NCI-H446 (cell line): ENCODE measurements at regions not wholly inside any gene's neighbourhood (a gene's known extent, or its start where the extent isn't known, plus 50 kb on each side); places are given as distances from the start of the nearest gene placed in this dataset.
"Not testable (repeated sequence)": the region's sequence is repeated elsewhere in the genome, so short reads cannot be mapped to it uniquely, and the experiment has no call there.

Source experiments
- DNase-seq, 2 experiments: peaks; one replicate each; lab custom pipeline; 2025; lab: John Stamatoyannopoulos, UW

DNA sequence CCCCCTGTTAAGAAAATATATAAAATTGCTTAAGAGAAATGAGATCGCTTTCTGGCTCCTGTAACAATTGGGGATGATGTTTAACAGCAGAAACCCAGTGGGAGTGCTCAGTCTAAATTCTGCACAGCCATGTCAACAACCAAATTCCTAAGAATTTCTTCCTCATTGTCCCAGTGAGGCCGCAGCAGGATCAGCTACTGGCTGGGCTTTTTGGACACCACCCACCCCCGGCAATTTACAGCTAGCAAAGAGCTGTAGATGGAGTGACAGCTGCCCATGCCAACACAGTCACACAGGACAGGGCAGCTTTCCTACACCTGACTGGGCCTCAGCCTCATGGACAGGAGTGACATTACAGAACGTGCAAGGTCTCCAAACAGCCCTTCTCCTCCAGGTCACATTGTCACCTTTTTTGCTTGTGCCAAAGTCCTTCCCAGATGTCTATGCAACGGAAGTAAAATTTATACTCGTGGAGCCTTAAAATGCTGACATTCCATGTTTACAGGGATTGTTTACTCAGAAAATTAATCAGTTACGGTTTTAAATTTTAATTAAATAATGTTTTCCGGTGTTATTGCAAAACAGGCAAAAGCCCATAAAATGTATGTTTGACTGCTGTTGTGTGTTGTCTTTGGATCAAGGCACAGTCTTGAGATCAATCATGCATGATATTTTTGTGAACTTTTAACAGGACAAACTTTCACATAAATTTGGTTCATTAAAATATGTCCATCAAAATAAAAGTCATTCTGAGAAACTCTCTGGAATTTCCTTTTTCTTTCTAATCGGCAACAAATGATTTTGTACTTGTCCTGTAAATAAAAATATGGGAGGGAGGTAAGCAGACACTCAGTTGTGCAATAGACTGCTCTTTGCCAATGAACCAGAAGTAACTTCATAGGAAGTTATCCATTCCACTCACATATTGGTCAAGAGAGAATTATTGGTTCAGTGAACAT is 943.2 kb downstream of the MCTP2 start:
- DNase-seq = no peak

DNA sequence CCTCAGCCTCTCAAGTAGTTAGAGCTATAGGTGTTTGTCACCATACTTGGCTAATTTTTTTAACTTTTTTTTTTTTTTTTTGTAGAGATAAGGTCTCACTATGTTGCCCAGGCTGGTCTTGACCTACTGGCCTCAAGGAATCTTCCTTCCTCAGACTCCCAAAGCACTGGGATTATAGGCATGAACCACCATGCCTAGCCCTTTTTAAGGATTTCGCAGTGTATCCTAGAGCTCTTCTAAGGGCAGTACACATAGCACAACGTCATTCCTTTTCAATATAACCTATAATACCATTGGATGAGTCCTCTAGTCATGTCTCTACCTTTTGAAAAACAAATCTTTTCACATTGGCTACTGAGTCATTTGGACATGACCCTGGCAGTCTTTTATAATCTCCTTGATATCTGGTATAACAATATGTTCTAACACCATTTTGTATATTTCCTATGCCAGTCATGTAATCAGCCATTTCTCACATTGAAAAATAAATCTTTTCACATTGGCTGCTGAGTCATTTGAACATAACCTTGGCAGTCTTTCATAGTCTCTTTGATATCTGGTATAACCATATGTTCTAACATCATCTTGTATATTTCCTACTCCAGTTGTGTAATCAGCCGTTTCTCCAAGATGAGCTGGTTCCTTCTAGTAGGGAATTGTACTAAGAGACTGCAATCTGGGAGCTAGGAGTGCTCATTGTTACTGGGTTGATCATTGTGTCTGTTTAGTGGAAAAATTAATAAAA is 944.7 kb downstream of the MCTP2 start:
- no peak for DNase-seq

GRCh38 chr15:95176794-95177577 is 945.6 kb downstream of the MCTP2 start:
- no peak for DNase-seq

DNA sequence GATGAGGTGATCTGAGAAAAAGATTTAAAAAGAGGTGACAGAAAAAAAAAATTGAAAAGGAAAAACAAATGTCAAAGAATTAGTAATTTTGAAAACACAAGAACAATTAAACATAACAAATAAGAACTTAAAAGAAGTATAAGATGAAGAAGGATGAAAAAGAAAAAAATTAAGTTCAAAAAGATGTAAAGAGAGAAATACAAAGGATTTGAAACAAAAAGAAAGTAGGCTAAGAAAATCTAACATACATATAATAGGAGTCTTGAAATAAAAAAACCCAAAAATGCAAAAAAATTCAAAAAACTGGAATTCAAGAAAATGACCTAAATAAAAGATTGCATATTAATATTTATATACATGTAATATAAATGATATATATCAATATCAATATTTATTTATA is 949.2 kb downstream of the MCTP2 start:
- DNase-seq = no peak

DNA sequence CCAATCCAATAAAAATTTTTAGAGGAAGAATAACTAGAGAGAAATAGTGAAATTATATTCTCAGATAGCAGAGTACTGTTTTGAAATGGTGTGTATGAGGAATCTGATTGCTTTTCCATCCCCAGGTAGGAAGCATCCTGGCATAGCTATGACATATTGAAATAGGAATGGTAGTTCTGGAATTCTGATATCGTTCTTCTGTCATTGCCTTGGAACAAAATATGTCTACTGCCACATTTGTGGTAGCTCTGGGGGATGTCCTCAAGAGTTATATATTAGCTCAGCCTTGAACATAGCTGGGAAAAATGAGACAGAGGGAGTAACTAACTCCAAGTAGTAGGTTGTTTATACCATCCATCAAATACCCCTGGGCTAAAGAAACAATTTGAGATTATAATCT is 950.7 kb downstream of the MCTP2 start:
- DNase-seq = no peak

- DNase-seq = no peak
Observed at GRCh38 chr15:95192923-95193322, 961.6 kb downstream of the MCTP2 start.

GRCh38 chr15:95194746-95195145 is 963.4 kb downstream of the MCTP2 start:
- DNase-seq = no peak

DNA sequence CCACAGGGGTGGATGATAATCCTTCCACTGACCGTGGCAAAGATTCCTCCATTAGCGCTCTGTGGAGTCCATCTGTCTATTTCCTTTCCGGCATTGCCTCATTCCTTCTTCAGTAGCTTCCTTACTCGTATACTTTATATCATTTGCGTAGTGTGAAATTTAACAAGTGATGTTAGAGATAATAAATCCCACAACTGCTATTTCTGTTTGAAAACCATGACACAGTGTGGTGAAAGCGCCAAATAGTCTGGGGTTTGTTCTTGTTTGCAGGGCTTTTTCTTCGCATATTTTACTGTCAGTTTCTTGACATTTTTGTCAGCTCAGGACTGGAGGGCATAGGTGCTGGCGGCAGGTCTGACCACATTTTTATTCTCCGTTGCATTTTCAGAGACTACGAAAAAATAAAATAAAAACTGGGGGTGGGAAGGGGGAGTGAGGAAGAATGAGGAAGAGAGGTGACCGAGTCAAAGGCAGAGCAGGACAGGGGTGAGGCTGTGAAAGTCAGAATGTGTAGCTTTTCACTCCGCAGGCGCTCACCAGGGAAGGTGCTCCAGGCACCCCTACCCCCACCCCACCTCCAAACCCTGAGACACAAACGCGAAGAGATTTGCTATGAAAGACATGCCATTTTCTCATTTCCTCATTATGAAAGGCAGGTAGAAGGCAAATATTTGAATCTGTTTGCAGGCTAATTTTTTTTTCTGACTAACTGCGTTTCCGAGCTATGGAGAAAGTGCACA is 965.0 kb downstream of the MCTP2 start:
- DNase-seq = no peak

GRCh38 chr15:95202569-95203349 is 971.4 kb downstream of the MCTP2 start:
- no peak for DNase-seq

DNA sequence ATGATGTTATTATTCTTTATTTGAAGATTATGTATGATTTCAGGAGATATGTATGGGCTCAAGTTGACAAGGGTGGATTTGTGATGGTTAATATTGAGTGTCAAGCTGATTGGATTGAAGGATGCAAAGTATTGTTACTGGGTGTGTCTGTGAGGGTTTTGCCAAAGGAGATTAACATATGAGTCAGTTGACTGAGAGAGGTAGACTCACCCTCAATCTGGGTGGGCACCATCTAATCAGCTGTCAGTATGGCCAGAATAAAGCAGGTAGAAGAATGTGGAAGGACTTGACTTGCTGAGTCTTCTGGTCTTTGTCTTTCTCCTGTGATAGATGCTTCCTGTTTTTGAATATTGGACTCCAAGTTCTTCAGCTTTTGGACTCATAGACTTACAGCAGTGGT is 973.7 kb downstream of the MCTP2 start:
- no peak for DNase-seq

DNA sequence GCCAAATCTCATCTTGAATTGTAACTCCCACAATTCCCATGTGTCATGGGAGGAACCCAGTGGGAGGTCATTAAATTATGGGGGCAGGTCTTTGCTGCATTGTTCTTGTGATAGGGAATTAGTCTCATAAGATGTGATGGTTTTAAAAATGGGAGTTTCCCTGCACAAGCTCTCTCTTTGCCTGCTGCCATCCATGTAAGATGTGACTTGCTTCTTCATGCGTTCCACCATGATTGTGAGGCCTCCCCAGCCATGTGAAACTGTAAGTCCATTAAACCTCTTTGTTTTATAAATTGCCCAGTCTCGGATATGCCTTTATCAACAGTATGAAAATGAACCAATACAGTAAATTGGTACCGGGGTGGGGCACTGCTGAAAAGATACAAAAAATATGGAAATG is 974.5 kb downstream of the MCTP2 start:
- DNase-seq = not testable (repeated sequence)

DNA sequence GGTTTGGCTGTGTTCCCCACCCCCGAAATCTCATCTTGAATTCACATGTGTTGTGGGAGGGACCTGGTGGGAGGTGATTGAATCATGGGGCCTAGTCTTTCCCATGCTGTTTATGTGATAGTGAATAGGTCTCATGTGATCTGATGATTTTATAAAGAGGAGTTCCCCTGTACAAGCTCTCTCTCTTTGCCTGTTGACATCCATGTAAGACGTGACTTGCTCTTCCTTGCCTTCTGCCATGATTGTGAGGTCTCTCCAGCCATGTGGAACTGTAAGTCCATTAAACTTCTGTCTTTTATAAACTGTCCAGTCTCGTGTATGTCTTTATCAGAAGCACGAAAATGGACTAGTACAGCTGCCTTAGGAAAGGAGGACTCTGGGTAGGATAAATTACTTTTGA is 976.7 kb downstream of the MCTP2 start:
- DNase-seq = no peak

DNA sequence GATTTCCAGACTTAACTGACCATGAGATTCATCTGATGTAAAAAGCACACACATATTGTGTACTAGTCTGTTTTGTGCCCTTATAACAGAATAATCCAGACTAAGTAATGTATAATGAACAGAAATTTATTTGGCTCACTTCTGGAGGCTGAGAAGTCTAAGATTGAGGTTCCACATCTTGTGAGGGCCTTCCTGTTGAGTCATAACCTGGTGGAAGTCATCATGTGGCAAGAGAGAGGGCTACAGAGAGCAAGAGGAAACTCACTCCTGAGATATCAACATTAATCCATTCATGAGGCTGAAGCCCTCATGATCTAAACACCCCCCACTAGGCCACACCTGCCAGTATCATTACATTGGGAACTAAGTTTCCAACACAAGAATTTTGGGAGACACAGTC is 977.6 kb downstream of the MCTP2 start:
- DNase-seq = no peak

DNA sequence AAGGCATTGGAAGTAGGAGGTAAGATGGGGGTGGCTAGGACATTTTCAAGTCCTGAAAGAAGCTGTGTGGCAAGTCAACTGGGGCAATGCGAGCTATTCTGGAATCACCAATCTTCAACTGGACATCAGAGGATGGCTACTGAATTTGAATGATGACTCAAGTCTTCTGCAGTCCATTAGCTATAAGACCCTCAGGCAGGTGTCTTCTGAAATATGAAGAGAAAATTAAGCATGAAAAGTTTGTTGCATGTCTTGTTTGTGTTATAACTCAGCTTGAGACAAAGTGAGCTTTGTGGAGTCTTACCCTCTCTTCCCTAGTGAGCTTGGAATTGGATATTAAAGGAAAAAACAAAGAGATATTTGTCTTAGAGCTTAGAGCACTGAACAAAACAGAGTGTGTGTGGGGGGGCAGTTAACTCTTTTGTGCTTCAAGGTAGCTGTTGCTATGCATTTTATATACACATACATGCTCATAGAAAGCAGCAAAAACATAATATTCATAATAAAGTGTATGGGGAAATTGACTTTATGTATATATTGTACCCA is 979.1 kb downstream of the MCTP2 start:
- DNase-seq = no peak

GRCh38 chr15:95215017-95215416 is 983.7 kb downstream of the MCTP2 start:
- no peak for DNase-seq

GRCh38 chr15:95226835-95227234 is 995.5 kb downstream of the MCTP2 start:
- DNase-seq = no peak

GRCh38 chr15:95227235-95227634 is 995.9 kb downstream of the MCTP2 start:
- no peak for DNase-seq

DNA sequence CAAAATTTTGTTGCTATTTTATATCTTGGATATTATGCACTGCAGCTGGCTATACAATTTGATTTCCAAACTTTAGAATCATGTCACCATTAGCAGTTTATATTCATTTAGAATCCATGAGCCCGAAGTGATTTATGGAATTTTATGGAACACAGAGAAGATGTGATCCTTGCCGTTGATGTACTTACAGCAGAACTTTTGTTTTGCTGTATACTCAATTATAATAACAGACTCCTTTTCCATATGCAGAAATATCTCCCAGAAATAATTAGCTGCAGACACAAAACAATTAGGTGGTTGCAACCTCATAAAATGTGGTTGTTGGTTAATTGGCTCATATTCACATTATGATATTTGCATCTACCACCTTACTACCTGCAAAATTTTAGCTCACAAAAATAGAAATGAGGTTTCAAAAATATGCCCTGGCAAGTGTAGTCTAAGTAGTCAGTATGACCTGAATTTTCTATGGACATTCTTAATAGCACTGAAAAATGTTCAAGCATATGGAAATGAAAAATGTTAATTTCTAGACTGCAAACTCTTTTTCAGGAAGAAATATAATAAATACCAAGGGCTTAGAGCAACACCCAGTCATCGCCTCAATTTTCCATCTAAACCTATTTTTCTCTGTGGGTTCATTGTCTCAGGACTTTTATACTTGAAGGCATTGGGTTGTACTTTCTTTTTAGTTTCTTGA is 997.6 kb downstream of the MCTP2 start:
- DNase-seq = no peak

DNA sequence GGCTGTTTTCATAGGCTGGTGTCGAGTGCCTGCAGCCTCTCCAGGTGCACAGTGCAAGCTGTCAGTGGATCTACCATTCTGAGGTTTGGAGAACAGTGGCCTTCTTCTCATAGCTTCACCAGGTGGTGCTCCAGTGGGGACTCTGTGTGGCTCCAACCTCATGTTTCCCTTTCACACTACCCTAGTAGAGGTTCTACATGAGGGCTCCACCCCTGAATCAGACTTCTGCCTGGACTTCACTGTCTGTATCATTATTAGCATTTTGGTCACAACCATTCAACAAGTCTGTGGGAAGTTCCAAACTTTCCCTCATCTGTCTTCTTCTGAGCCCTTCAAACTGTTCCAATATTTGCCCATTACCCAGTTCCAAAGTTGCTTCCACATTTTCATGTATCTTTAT is 1003.7 kb downstream of the MCTP2 start:
- DNase-seq = no peak
